ENCODE measurements at regions not wholly inside any gene's neighbourhood (a gene's known extent, or its start where the extent isn't known, plus 50 kb on each side); places are given as distances from the start of the nearest gene placed in this dataset.

GRCh38 chr2:207290833-207291624 lies 125.3 kb upstream of the KLF7 start:
- no peak overlapping the region for H3K4me3 Mint-ChIP-seq
- DNase-seq (no peak), ATAC-seq (ENCODE audit: low read depth) (no peak)
- CTCF ChIA-PET = no interaction called here
- intact Hi-C loops (cut with micrococcal nuclease) = no loop called here
- peaks cover 8% of the 10 kb centered on the region for H3K4me1 Mint-ChIP-seq
- no peak for TF ChIP-seq CTCF (IDR thresholded peaks at IDR 0.05)
- no peaks in the 10 kb centered on the region for H3K36me3 Mint-ChIP-seq (ENCODE audit: low read depth)
- POLR2A ChIA-PET = interaction anchor here (0.7 kb wide), 2 partner anchors 26 to 500 kb away, joined by 7 to 14 read pairs; no protein-coding TSS in a partner anchor
- peaks cover 3% of the 10 kb centered on the region for H3K9me3 Mint-ChIP-seq
- H3K27me3 Mint-ChIP-seq = no peaks in the 10 kb centered on the region
- H3K27ac Mint-ChIP-seq = no peak overlapping the region

- ChIA-PET POLR2A (interaction anchor here (0.7 kb wide), 2 partner anchors 25 to 500 kb away, joined by 7 to 14 read pairs; no protein-coding TSS in a partner anchor), CTCF (no interaction called here)
- no peak overlapping the region for H3K4me3 Mint-ChIP-seq
- ATAC-seq (ENCODE audit: low read depth) = no peak
- H3K27ac Mint-ChIP-seq = no peak overlapping the region
- DNase-seq = no peak
- H3K4me1 Mint-ChIP-seq = peaks cover 8% of the 10 kb centered on the region
- H3K36me3 Mint-ChIP-seq (ENCODE audit: low read depth) = no peaks in the 10 kb centered on the region
- H3K27me3 Mint-ChIP-seq = no peaks in the 10 kb centered on the region
- H3K9me3 Mint-ChIP-seq = peaks cover 3% of the 10 kb centered on the region
- no peak for TF ChIP-seq CTCF (IDR thresholded peaks at IDR 0.05)
- intact Hi-C loops (cut with micrococcal nuclease) = no loop called here
Measured at GRCh38 chr2:207291625-207292252, 126.0 kb upstream of the KLF7 start.

- DNase-seq (no peak), ATAC-seq (ENCODE audit: low read depth) (no peak)
- intact Hi-C loops (cut with micrococcal nuclease) = no loop called here
- Mint-ChIP-seq H3K36me3 (ENCODE audit: low read depth) (no peaks in the 10 kb centered on the region), H3K27ac (no peak overlapping the region), H3K4me1 (peaks cover under 1% of the 10 kb centered on the region), H3K4me3 (no peak overlapping the region), H3K27me3 (no peaks in the 10 kb centered on the region), H3K9me3 (peaks cover 11% of the 10 kb centered on the region)
- ChIA-PET CTCF (no interaction called here), POLR2A (no interaction called here)
- TF ChIP-seq CTCF (IDR thresholded peaks at IDR 0.05) = no peak
Measured at GRCh38 chr2:207296265-207296948, 130.7 kb upstream of the KLF7 start.

DNA sequence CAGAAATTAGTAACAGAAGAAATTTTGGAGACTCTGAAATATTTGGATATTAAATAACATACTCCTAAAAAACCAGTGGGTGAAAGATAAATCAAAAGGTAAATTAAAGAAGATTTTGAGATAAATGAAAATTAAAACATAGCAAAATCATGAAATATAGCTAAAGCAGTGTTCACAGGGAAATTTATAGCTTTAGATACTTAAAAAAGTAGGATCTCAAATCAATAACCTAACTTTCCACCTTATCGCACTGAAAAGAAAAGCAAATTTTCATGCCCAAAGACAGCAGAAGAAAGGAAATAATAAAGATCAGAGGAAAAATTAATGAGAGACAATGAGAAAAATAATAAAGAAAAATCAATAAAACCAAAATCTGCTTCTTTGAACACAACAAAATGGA lies 135.1 kb upstream of the KLF7 start:
- H3K27ac Mint-ChIP-seq = no peak overlapping the region
- no peaks in the 10 kb centered on the region for H3K36me3 Mint-ChIP-seq (ENCODE audit: low read depth)
- no peaks in the 10 kb centered on the region for H3K27me3 Mint-ChIP-seq
- CTCF ChIA-PET = no interaction called here
- TF ChIP-seq CTCF (IDR thresholded peaks at IDR 0.05) = no peak
- peaks cover 10% of the 10 kb centered on the region for H3K9me3 Mint-ChIP-seq
- POLR2A ChIA-PET = no interaction called here
- intact Hi-C loops (cut with micrococcal nuclease) = no loop called here
- no peak for ATAC-seq (ENCODE audit: low read depth)
- no peaks in the 10 kb centered on the region for H3K4me1 Mint-ChIP-seq
- H3K4me3 Mint-ChIP-seq = no peak overlapping the region
- DNase-seq = no peak

- no peak for DNase-seq
- peaks cover 7% of the 10 kb centered on the region for H3K9me3 Mint-ChIP-seq
- no peaks in the 10 kb centered on the region for H3K27me3 Mint-ChIP-seq
- H3K36me3 Mint-ChIP-seq (ENCODE audit: low read depth) = no peaks in the 10 kb centered on the region
- TF ChIP-seq CTCF (IDR thresholded peaks at IDR 0.05) = no peak
- POLR2A ChIA-PET = no interaction called here
- CTCF ChIA-PET = no interaction called here
- no peak for ATAC-seq (ENCODE audit: low read depth)
- no peak overlapping the region for H3K27ac Mint-ChIP-seq
- H3K4me3 Mint-ChIP-seq = no peak overlapping the region
- H3K4me1 Mint-ChIP-seq = no peaks in the 10 kb centered on the region
- intact Hi-C loops (cut with micrococcal nuclease) = no loop called here
Measured at GRCh38 chr2:207304761-207305160, 139.0 kb upstream of the KLF7 start.

All from activated B cell treated with CpG ODN at 0.5 μM for 24 hours (primary cell).